ENCODE measurements at regions not wholly inside any gene's neighbourhood (a gene's known extent, or its start where the extent isn't known, plus 50 kb on each side); places are given as distances from the start of the nearest gene placed in this dataset.

- TF ChIP-seq, protein P1, sequence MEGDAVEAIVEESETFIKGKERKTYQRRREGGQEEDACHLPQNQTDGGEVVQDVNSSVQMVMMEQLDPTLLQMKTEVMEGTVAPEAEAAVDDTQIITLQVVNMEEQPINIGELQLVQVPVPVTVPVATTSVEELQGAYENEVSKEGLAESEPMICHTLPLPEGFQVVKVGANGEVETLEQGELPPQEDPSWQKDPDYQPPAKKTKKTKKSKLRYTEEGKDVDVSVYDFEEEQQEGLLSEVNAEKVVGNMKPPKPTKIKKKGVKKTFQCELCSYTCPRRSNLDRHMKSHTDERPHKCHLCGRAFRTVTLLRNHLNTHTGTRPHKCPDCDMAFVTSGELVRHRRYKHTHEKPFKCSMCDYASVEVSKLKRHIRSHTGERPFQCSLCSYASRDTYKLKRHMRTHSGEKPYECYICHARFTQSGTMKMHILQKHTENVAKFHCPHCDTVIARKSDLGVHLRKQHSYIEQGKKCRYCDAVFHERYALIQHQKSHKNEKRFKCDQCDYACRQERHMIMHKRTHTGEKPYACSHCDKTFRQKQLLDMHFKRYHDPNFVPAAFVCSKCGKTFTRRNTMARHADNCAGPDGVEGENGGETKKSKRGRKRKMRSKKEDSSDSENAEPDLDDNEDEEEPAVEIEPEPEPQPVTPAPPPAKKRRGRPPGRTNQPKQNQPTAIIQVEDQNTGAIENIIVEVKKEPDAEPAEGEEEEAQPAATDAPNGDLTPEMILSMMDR (conservative IDR thresholded peaks at IDR 0.05; ENCODE audit: low read depth, low read length): no peak
- TF ChIP-seq EZH2 (IDR thresholded peaks at IDR 0.05; ENCODE audit: borderline replicate concordance, low read depth, low read length, poor library complexity, severe bottlenecking): no peak
Measured at GRCh38 chr6:6847591-6847990, 259.1 kb downstream of the LY86 start.
